ENCODE measurements at regions not wholly inside any gene's neighbourhood (a gene's known extent, or its start where the extent isn't known, plus 50 kb on each side); places are given as distances from the start of the nearest gene placed in this dataset.

DNA sequence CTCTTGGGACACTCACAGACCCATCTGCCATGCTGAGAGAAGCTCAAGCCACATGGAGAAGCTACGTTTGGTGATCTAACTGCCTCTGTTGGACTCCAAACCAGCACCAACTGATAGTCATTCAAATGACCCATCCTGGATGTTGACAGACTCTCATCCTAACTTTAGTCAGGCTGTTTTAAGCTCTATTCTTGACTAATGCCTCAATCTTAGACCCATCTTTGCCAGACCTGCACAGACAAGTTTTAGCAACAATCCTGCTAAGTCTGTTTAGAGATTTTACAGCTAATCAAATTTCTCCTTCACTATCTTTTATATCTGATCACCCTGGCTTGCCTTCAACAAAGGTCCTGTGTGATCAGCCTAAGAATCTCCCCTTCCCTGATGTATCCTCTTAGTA lies 245.1 kb downstream of the SCG2 start:
- TF ChIP-seq POLR2A (IDR thresholded peaks at IDR 0.05) = no peak
- TF ChIP-seq, protein P1, sequence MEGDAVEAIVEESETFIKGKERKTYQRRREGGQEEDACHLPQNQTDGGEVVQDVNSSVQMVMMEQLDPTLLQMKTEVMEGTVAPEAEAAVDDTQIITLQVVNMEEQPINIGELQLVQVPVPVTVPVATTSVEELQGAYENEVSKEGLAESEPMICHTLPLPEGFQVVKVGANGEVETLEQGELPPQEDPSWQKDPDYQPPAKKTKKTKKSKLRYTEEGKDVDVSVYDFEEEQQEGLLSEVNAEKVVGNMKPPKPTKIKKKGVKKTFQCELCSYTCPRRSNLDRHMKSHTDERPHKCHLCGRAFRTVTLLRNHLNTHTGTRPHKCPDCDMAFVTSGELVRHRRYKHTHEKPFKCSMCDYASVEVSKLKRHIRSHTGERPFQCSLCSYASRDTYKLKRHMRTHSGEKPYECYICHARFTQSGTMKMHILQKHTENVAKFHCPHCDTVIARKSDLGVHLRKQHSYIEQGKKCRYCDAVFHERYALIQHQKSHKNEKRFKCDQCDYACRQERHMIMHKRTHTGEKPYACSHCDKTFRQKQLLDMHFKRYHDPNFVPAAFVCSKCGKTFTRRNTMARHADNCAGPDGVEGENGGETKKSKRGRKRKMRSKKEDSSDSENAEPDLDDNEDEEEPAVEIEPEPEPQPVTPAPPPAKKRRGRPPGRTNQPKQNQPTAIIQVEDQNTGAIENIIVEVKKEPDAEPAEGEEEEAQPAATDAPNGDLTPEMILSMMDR (IDR thresholded peaks at IDR 0.05) = no peak
